ENCODE measurements at regions not wholly inside any gene's neighbourhood (a gene's known extent, or its start where the extent isn't known, plus 50 kb on each side); places are given as distances from the start of the nearest gene placed in this dataset.
"Not testable (repeated sequence)": the region's sequence is repeated elsewhere in the genome, so short reads cannot be mapped to it uniquely, and the experiment has no call there.

DNA sequence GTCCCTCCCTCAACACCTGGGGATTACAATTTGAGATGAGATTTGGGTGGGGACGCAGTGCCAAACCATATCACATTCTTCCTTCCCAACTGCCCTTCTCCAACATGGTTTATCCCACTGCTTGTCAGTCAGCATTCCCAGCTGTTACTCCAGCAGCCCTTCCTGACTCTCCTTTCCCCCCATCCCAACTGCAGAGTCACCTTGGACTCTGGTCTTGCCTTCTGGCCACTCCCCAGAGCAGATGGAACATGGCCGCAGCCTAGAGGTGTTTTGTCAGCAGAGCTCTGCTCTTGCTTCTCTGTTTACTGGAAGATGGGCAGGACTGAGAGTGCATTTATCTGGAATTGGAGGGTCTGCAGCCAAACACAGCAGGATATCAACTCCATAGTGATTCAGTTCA lies 51.2 kb upstream of the MEX3C start:
- DNase-seq = no peak

DNA sequence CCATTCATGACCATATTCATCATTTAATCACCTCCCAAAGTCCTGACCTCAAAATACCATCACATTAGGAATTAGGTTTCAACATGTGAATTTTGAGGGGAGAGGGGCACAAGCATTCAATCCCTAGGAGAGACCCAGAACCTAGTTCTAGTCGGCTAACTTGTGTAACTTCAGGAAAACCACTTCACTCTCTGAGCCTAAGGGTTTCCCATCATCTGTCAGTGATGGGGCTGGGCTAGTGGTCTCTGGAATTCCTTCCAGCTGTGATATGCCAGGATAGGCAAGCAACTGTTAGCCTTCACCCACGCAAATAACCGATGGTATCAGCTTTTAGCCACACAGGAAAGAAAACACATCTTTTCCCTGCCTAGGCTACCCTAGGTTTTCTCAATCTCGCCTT lies 52.5 kb upstream of the MEX3C start:
- DNase-seq = no peak

DNA sequence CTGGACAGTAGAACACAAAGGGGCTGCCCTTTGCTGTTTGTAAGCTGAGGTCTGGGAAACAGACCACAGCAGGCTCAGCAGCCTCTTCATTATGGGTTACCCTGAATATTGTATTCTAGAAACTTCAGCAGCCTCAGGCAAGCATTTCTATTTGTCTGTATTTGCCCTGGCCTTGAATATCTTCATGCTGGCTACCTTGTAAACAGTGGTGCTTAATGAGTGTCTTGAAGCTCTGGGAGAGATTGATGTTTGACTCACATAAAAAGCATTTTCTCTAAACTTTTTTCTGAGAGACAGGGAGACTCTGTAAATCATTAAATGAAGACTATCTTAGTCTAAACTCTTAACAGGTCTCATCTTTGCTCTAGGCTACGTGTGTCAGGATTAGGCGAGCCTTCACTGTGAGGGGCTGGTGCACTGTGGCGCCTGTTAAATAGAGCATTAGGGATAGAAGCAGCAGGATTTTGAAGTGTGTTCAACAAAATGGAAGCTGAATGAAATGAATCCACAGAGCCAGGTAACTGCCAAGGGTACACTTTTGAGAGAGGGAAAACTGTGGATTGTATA lies 53.1 kb upstream of the MEX3C start:
- no peak for DNase-seq

DNA sequence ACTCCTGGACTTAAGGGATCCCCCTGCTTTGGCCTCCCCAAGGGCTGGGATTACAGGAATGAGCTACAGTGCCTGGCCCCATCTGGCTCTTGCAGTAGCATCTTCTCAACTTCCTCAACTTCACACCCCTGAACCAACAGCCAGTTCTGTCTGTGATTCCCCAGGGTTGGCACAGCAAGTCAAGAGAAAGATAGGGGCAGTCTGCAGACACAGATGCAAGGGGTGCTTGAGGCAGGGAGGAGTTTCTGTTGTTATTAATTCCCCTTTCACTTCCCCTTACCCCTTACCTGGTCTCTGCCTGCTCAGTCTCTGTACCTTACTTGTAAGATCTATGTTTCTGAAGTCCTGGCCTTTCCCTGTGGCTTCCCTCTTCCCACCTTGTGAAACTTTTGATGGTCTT lies 54.1 kb upstream of the MEX3C start:
- DNase-seq = no peak

DNA sequence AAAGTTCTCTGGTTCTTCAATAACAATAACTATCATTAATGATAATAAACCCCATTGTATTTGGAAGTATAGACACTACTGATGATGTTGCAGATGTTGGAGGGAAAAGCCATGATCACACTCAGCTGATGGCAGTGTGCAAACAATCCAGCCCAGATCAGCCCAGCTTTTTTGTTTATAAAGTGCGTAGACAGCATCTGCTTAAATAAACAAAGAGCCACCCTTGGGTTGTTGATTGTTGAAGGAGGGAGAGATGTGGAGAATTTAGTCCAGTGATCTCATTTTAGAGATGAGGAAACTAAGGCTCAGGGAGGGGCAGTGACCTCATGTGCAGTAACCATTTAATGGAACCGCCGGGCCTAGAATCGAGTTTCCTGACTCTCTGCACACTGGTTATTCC lies 56.0 kb upstream of the MEX3C start:
- no peak for DNase-seq

GRCh38 chr18:51255693-51256092 lies 58.2 kb upstream of the MEX3C start:
- DNase-seq = no peak

DNA sequence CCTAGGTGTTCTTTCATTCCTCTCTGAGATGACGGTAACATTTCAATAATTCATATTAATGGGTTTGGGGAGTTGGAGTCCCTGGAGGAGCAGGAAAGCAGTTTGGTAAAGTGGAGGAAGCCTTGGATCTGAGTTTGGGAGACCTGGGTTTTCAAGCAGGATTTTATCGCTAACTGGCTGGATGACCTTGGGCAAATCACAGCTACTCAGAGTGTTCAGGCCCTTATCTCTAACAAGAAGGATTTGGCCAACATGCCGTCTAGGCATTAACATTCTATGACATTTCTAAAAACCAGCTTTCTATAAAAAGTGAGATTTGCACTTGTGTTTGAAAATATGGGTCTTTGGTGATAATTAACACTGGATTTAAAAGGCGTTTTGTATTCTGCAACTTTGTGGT lies 59.7 kb upstream of the MEX3C start:
- DNase-seq = no peak

GRCh38 chr18:51260118-51260517 lies 62.6 kb upstream of the MEX3C start:
- no peak for DNase-seq

DNA sequence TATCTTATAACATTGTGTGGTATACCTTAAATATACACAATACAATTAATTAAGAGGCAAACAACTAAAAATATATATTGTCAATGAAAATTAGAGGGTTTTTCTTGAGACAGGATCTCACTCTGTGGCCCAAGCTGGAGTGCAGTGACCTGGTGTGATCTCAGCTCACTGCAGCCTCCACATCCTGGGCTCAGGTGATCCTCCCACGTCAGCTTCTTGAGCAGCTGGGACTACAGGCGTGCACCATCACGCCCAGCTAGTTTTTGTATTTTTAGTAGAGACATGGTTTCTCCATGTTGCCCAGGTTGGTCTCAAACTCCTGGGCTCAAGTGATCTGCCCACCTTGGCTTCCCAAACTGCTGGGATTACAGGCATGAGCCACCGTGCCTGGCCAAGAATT lies 68.6 kb upstream of the MEX3C start:
- DNase-seq = not testable (repeated sequence)

DNA sequence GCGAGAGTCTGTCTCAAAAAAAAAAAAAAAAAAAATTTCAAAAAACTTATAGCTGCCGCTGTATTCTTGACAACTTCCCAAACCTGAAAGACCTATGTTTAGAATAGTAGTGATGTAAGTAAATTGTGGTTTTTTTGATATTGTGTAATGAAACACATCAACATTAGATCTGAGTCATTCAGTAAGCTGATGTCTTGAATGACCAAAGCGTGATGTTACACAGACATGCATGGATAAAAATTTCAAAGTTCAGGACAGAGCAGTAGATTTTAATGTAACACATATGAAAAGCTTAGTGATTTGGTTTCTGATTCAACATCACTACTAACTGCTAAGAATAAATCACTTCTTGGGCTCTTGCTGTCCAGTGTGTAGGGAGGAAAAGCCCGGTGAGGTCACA lies 69.3 kb upstream of the MEX3C start:
- no peak for DNase-seq

GRCh38 chr18:51273437-51273836 lies 76.0 kb upstream of the MEX3C start:
- DNase-seq = no peak

DNA sequence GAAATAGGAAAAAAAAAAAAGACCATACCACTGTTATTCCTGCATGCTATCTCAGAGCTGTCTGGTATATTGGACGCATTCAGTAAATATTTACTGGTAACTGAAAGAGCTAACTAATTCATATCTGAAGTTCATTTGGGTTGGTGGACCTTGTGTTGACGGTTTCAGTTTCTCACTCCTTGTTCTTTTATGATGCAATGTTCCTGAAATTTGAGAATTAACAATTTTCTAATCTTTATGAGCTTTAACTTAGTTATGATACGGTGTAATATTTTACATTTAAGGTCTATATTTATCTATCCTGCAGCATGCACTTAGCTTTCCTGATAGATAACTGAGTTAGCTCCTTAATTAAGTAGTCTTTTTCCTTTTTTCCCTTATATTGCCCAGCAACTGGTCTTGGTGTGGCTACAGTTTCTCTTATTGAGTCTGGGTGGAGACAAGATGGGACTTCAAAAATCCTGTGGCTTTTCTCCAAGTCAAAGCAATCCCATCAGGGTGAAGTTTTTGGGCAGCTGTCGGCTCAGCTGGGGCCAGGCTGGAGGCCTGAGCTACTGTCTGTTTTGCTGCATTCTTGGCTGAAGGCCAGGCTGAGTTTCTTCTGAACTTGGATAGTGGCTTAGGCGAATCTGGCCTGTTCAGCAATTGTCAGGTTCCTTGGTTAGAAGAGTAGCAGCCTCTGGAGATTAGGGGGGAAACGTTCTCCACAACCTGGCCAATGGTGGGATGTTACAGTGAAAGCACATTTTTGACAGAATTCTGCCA lies 78.4 kb upstream of the MEX3C start:
- peak; percentile 23 to 27 for DNase-seq

DNA sequence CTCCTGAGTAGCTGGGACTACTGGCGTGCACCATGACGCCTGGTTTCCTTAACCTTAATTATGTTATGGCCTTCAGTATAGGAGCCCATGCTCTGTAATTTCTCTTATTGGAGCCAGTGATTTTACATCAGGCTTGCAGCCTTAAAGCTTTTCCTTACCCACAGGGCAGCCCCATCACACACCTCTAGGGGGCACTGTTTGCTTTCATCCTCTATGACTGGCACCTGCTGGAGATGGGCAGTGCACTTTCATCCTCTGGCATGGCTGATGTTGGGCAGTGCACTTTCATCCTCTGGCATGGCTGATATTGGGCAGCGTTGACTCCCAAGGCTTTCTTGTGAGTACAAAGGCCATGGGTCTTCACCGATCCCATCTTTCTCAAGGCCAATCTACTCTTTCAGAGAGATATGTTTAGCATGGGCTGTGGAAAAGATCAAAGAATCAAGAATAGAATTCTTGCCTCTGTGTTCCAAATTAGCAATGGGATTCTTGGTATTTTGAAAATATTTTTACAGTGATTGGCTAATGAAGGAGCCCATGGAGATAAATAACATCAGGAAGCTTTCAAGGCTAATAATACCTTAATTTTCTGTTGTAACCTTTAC lies 80.7 kb upstream of the MEX3C start:
- no peak for DNase-seq

DNA sequence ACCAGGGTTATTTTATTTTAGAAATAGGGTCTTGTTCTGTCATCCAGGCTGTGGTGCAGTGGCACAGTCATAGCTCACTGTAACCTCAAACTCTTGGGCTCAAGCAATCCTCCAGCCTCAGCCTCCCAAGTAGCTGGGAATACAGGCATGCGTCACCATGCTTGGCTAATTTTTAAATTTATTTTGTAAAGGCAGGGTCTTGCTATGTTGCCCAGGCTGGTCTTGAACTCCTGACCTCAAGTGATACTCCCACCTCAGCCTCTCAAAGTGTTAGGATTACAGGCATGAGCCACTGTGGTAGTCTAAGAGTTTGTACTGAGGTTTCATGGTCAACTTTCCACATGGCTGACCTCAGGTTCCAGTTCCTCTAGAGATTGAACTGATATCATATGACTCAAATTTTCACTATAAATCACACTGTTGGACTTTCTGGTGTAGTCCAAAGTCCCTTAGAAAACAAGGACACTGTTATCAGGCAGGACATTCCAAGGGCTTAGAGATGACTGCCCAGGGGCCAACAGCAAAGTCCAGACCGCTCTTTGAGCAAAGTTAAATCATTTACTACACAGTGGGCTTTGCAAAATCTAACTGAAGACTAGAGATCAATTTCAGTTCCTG lies 82.0 kb upstream of the MEX3C start:
- no peak for DNase-seq

- no peak for DNase-seq
Observed at GRCh38 chr18:51287818-51288508, 90.5 kb upstream of the MEX3C start.

DNA sequence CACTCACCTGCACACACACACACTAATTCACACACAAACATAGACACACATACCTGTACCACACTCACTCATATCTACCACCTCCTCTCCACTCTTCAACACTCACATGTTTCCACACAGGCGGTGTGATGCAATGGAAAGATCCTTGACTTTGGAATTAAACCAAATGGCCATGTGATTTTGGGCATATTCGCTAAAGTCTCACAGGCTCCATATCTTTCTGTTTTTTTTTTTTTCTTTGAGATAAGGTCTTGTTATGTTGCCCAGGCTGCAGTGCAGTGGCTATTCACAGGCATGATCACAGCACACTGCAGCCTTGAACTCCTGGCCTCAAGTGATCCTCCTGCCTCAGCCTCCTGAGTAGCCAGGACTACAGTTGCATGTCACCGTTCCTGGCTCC lies 91.1 kb upstream of the MEX3C start:
- no peak for DNase-seq

DNA sequence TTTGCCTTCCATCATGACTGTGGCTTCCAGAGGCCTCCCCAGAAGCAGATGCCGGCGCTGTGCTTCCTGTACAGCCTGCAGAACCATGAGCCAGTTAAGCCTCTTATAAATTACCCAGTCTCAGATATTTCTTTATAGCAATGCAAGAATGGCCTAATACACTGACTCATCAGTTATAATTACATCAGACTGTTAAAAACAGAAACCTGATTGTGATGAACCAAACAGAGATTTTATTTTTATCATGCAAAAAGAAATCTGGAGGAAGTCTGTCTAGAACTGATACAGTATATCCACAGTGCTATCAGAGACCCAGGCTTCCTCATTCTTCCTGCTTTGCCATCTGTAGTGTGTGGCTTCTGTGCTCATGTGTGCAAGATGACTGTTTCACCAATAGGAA lies 93.4 kb upstream of the MEX3C start:
- no peak for DNase-seq

GRCh38 chr18:51300912-51301311 lies 103.4 kb upstream of the MEX3C start:
- no peak for DNase-seq

- no peak for DNase-seq
Observed at GRCh38 chr18:51301376-51301775, 103.9 kb upstream of the MEX3C start.

- DNase-seq = no peak
Observed at GRCh38 chr18:51316677-51317076, 119.2 kb upstream of the MEX3C start.

GRCh38 chr18:51321696-51322095 lies 124.2 kb upstream of the MEX3C start:
- DNase-seq = peak in 1 of 2 donors; percentile 1

DNA sequence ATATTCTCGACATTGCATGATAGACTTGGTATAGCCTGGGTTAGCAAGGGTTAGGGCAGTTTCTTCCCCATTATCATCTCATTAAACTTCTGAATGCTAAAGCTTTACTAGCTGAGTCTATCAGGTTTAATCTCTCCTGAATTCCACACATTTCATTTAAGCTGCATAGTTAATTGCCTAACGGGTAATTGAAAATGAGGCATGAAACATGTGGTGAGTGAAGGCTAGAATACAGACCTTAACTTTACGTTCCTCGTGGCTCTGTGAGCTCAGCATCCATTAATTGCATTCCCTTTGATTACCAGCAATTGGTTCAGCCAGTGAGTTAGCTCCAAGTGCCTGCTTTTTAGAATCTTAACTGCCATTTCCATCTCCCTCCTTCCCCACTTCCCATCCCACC lies 126.5 kb upstream of the MEX3C start:
- DNase-seq = no peak

- DNase-seq = no peak
Observed at GRCh38 chr18:51330148-51330547, 132.7 kb upstream of the MEX3C start.

Measured in right lung (tissue), 2 donors.